Thymus (tissue), 11 donors: ENCODE measurements at regions not wholly inside any gene's neighbourhood (a gene's known extent, or its start where the extent isn't known, plus 50 kb on each side); places are given as distances from the start of the nearest gene placed in this dataset.

ENCODE experiments used
- DNase-seq, 9 donors: peaks; one replicate each; pipeline ENCODE4 v3.0.0-alpha.2; 2013; ENCODE audit warnings: low spot score in 9 of 9, low read depth in 6 of 9, missing footprints in 1 of 9
- H3K27ac ChIP-seq, 2 donors: one replicate each; pipeline ENCODE4 v1.5.1; 2013; ENCODE audit warnings: control low read depth in 1 of 2, low read depth in 1 of 2, low read length in 1 of 2, mild to moderate bottlenecking in 1 of 2, moderate library complexity in 1 of 2
- H3K27me3 ChIP-seq, 2 donors: one replicate each; pipeline ENCODE4 v1.5.1; 2013; ENCODE audit warnings: low read length in 1 of 2; ENCODE audit not compliant: control insufficient read depth in 2 of 2, insufficient read depth in 1 of 2
- H3K36me3 ChIP-seq, 2 donors: one replicate each; pipeline ENCODE4 v1.5.1; 2013; ENCODE audit warnings: low read length in 1 of 2, mild to moderate bottlenecking in 1 of 2, moderate library complexity in 1 of 2; ENCODE audit not compliant: control insufficient read depth in 2 of 2, insufficient read depth in 2 of 2
- H3K4me1 ChIP-seq, 2 donors: one replicate each; pipeline ENCODE4 v1.5.1; 2013; ENCODE audit warnings: low read length in 2 of 2; ENCODE audit not compliant: control insufficient read depth in 2 of 2, insufficient read depth in 2 of 2
- H3K4me3 ChIP-seq, 2 donors: one replicate each; pipeline ENCODE4 v1.5.1; 2013; ENCODE audit warnings: low read length in 2 of 2, control low read depth in 1 of 2, mild to moderate bottlenecking in 1 of 2
- H3K9me3 ChIP-seq, 2 donors: one replicate each; pipeline ENCODE4 v1.5.1; 2013; ENCODE audit warnings: low read length in 1 of 2, mild to moderate bottlenecking in 1 of 2; ENCODE audit not compliant: control insufficient read depth in 2 of 2, insufficient read depth in 1 of 2
- WGBS: extraction: QIAGEN DNeasy Blood & Tissue Kit; methylation state at CpG from one replicate; pipeline ENCODE4 v1.1.7; 2013; 5-methylcytosine and 5-hydroxymethylcytosine counted together
- donor health status: healthy.

- Histone ChIP-seq H3K4me1 (peaks cover 0 to 5% of the 10 kb centered on the region in 2 donors), H3K36me3 (no peaks in the 10 kb centered on the region), H3K27ac (no peak overlapping the region), H3K4me3 (no peak overlapping the region), H3K27me3 (no peaks in the 10 kb centered on the region), H3K9me3 (no peaks in the 10 kb centered on the region)
- no peak for DNase-seq
- 90% methylated on average over 4 of the region's 4 CpGs for WGBS
Observed at GRCh38 chrX:68997511-68997910, 167.7 kb downstream of the PJA1 start.

- no peak for DNase-seq
- H3K27ac ChIP-seq = no peak overlapping the region
- no peaks in the 10 kb centered on the region for H3K9me3 ChIP-seq
- H3K4me3 ChIP-seq = no peak overlapping the region
- 91% methylated on average over 21 of the region's 21 CpGs for WGBS
- no peaks in the 10 kb centered on the region for H3K27me3 ChIP-seq
- H3K4me1 ChIP-seq = peaks cover 0 to 5% of the 10 kb centered on the region in 2 donors
- H3K36me3 ChIP-seq = no peaks in the 10 kb centered on the region
Observed at GRCh38 chrX:68995780-68996551, 167.1 kb downstream of the EFNB1 start.

- Histone ChIP-seq H3K27me3 (no peaks in the 10 kb centered on the region), H3K9me3 (no peaks in the 10 kb centered on the region), H3K36me3 (no peaks in the 10 kb centered on the region), H3K4me1 (peaks cover 0 to 5% of the 10 kb centered on the region in 2 donors), H3K4me3 (no peak overlapping the region), H3K27ac (no peak overlapping the region)
- no peak for DNase-seq
- WGBS = 94% methylated on average over 3 of the region's 3 CpGs
Observed at GRCh38 chrX:68995386-68995779, 166.6 kb downstream of the EFNB1 start.

GRCh38 chrX:68994891-68995255 lies 166.1 kb downstream of the EFNB1 start:
- Histone ChIP-seq H3K4me1 (peaks cover 0 to 5% of the 10 kb centered on the region in 2 donors), H3K9me3 (no peaks in the 10 kb centered on the region), H3K4me3 (no peak overlapping the region), H3K36me3 (no peaks in the 10 kb centered on the region), H3K27ac (no peak overlapping the region), H3K27me3 (no peaks in the 10 kb centered on the region)
- no peak for DNase-seq
- 93% methylated on average over 2 of the region's 2 CpGs for WGBS

GRCh38 chrX:68994135-68994890 lies 165.5 kb downstream of the EFNB1 start:
- Histone ChIP-seq H3K36me3 (no peaks in the 10 kb centered on the region), H3K27me3 (no peaks in the 10 kb centered on the region), H3K4me1 (peaks cover 0 to 5% of the 10 kb centered on the region in 2 donors), H3K4me3 (no peak overlapping the region), H3K9me3 (no peaks in the 10 kb centered on the region), H3K27ac (no peak overlapping the region)
- DNase-seq = no peak
- 61% methylated on average over 7 of the region's 7 CpGs for WGBS

- Histone ChIP-seq H3K27me3 (no peaks in the 10 kb centered on the region), H3K27ac (no peak overlapping the region), H3K36me3 (no peaks in the 10 kb centered on the region), H3K9me3 (no peaks in the 10 kb centered on the region), H3K4me1 (peaks cover 0 to 5% of the 10 kb centered on the region in 2 donors), H3K4me3 (no peak overlapping the region)
- no peak for DNase-seq
- 94% methylated on average over 7 of the region's 7 CpGs for WGBS
Observed at GRCh38 chrX:68992821-68993397, 164.1 kb downstream of the EFNB1 start.

- H3K27ac ChIP-seq = no peak overlapping the region
- 93% methylated on average over 3 of the region's 3 CpGs for WGBS
- no peak overlapping the region for H3K4me3 ChIP-seq
- H3K9me3 ChIP-seq = no peaks in the 10 kb centered on the region
- no peaks in the 10 kb centered on the region for H3K36me3 ChIP-seq
- no peak for DNase-seq
- peaks cover 0 to 5% of the 10 kb centered on the region in 2 donors for H3K4me1 ChIP-seq
- H3K27me3 ChIP-seq = no peaks in the 10 kb centered on the region
Observed at GRCh38 chrX:68991691-68992345, 163.0 kb downstream of the EFNB1 start.

- H3K36me3 ChIP-seq = no peaks in the 10 kb centered on the region
- WGBS = 78% methylated on average over 1 of the region's 1 CpG
- H3K4me1 ChIP-seq = peaks cover 0 to 5% of the 10 kb centered on the region in 2 donors
Observed at GRCh38 chrX:68990948-68991347, 162.1 kb downstream of the EFNB1 start.

More at GRCh38 chrX:68990948-68991347, 162.1 kb downstream of the EFNB1 start:
- no peak for DNase-seq
- H3K27me3 ChIP-seq = no peaks in the 10 kb centered on the region
- H3K4me3 ChIP-seq = no peak overlapping the region
- H3K27ac ChIP-seq = no peak overlapping the region
- H3K9me3 ChIP-seq = no peaks in the 10 kb centered on the region
